ENCODE measurements at regions not wholly inside any gene's neighbourhood (a gene's known extent, or its start where the extent isn't known, plus 50 kb on each side); places are given as distances from the start of the nearest gene placed in this dataset.

- Histone ChIP-seq H3K4me3 (ENCODE audit: insufficient read depth, low read length, poor library complexity, severe bottlenecking) (no peak overlapping the region), H3K27me3 (ENCODE audit: low read length) (no peaks in the 10 kb centered on the region), H3K9me2 (replicated peaks; ENCODE audit: insufficient read depth, low read length) (no peaks in the 10 kb centered on the region), H4K20me1 (ENCODE audit: low read depth, low read length) (no peaks in the 10 kb centered on the region), H3K36me3 (ENCODE audit: low read length) (no peaks in the 10 kb centered on the region), H3K27ac (ENCODE audit: low read depth, low read length) (no peak overlapping the region), H3K79me2 (ENCODE audit: insufficient read depth, low read length) (no peaks in the 10 kb centered on the region), H3F3A (ENCODE audit: insufficient read depth) (no peaks in the 10 kb centered on the region), H3K9me3 (ENCODE audit: insufficient read depth, low read length) (no peaks in the 10 kb centered on the region), H3K9ac (ENCODE audit: low read length) (no peak overlapping the region), H2AFZ (ENCODE audit: low read depth, low read length, severe bottlenecking) (no peak overlapping the region), H3K4me2 (ENCODE audit: low read depth, low read length, poor library complexity, severe bottlenecking) (no peak overlapping the region)
- no peak for TF ChIP-seq EZH2phosphoT487 (conservative IDR thresholded peaks at IDR 0.05; ENCODE audit: low read length)
Measured at GRCh38 chr3:99319450-99319849, 318.9 kb upstream of the COL8A1 start.

DNA sequence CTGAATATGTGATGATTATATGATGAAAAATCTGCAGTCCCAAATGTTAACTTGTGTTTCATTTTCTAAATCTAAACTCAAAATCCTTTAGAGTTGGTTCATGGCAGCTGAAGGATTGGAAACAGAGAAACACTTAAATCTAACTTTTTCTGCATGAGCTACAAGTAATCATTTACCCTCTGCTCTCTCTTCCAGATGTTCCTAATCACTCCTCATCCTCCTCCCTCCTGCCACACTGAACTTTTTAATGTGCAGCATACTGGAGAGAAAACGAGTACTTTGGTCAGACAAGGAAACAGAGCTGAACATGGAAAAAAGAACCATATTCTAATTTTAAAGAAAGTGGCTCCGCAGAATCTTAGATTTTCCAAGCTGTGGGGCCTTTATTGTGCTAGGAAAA is 321.2 kb upstream of the COL8A1 start:
- H3F3A ChIP-seq (ENCODE audit: insufficient read depth): no peaks in the 10 kb centered on the region
- no peak overlapping the region for H3K4me2 ChIP-seq (ENCODE audit: low read depth, low read length, poor library complexity, severe bottlenecking)
- H3K27me3 ChIP-seq (ENCODE audit: low read length): no peaks in the 10 kb centered on the region
- no peaks in the 10 kb centered on the region for H3K79me2 ChIP-seq (ENCODE audit: insufficient read depth, low read length)
- H2AFZ ChIP-seq (ENCODE audit: low read depth, low read length, severe bottlenecking): no peak overlapping the region
- H3K4me3 ChIP-seq (ENCODE audit: insufficient read depth, low read length, poor library complexity, severe bottlenecking): no peak overlapping the region
- H3K9me2 ChIP-seq (replicated peaks; ENCODE audit: insufficient read depth, low read length): no peaks in the 10 kb centered on the region
- no peaks in the 10 kb centered on the region for H4K20me1 ChIP-seq (ENCODE audit: low read depth, low read length)
- H3K36me3 ChIP-seq (ENCODE audit: low read length): no peaks in the 10 kb centered on the region
- no peaks in the 10 kb centered on the region for H3K9me3 ChIP-seq (ENCODE audit: insufficient read depth, low read length)
- no peak overlapping the region for H3K9ac ChIP-seq (ENCODE audit: low read length)
- no peak overlapping the region for H3K27ac ChIP-seq (ENCODE audit: low read depth, low read length)
- TF ChIP-seq EZH2phosphoT487 (conservative IDR thresholded peaks at IDR 0.05; ENCODE audit: low read length): no peak
- no peak for TF ChIP-seq CTCF (IDR thresholded peaks at IDR 0.05; ENCODE audit: insufficient read depth, low read length, poor library complexity, severe bottlenecking)

DNA sequence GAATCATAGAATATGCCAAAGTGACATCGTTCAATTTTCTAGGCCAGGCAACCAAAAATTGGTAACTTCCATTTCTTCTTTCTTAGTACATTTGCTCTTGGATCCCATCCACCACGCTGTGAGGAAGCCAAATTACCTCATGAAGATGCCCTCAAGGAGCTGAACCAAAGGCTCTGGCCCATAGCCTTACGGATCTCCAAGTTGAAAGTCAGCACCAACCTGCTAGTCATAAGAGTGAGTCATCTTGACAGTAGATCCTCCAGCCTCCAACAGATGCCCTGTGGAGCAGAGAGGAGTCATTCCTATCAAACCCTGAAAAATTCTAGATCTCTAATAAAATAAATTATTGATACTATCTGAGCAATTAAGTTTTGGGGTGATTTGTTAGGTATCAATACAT is 322.5 kb upstream of the COL8A1 start:
- H3K4me2 ChIP-seq (ENCODE audit: low read depth, low read length, poor library complexity, severe bottlenecking): no peak overlapping the region
- H3K9ac ChIP-seq (ENCODE audit: low read length): no peak overlapping the region
- no peak overlapping the region for H3K4me3 ChIP-seq (ENCODE audit: insufficient read depth, low read length, poor library complexity, severe bottlenecking)
- no peaks in the 10 kb centered on the region for H3K27me3 ChIP-seq (ENCODE audit: low read length)
- no peak for TF ChIP-seq EZH2phosphoT487 (conservative IDR thresholded peaks at IDR 0.05; ENCODE audit: low read length)
- no peak for TF ChIP-seq CTCF (IDR thresholded peaks at IDR 0.05; ENCODE audit: insufficient read depth, low read length, poor library complexity, severe bottlenecking)
- no peaks in the 10 kb centered on the region for H3F3A ChIP-seq (ENCODE audit: insufficient read depth)
- no peaks in the 10 kb centered on the region for H4K20me1 ChIP-seq (ENCODE audit: low read depth, low read length)
- H2AFZ ChIP-seq (ENCODE audit: low read depth, low read length, severe bottlenecking): no peak overlapping the region
- H3K79me2 ChIP-seq (ENCODE audit: insufficient read depth, low read length): no peaks in the 10 kb centered on the region
- no peaks in the 10 kb centered on the region for H3K9me3 ChIP-seq (ENCODE audit: insufficient read depth, low read length)
- no peaks in the 10 kb centered on the region for H3K36me3 ChIP-seq (ENCODE audit: low read length)
- no peak overlapping the region for H3K27ac ChIP-seq (ENCODE audit: low read depth, low read length)
- no peaks in the 10 kb centered on the region for H3K9me2 ChIP-seq (replicated peaks; ENCODE audit: insufficient read depth, low read length)

DNA sequence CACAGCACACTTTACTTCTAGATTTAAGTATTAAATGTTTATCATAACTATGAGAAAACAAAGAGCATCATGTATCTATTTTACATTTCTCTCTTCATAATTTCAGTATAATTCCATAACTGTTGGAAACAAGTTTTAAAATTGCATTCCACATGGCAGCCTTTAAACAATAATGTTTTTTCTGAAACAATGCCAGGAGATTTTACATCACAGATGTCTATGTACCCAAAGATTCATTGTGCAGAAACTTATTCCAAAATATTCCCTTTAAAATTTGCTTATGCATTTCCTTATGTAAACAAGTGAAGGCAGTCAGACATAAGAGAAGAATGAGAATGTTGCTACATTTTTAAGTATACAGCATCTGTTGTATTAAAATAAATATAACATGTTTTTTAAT is 324.9 kb upstream of the COL8A1 start:
- Histone ChIP-seq H3K79me2 (ENCODE audit: insufficient read depth, low read length) (no peaks in the 10 kb centered on the region), H4K20me1 (ENCODE audit: low read depth, low read length) (no peaks in the 10 kb centered on the region), H3K27ac (ENCODE audit: low read depth, low read length) (no peak overlapping the region), H3K9ac (ENCODE audit: low read length) (no peak overlapping the region), H3K4me2 (ENCODE audit: low read depth, low read length, poor library complexity, severe bottlenecking) (no peak overlapping the region), H2AFZ (ENCODE audit: low read depth, low read length, severe bottlenecking) (no peak overlapping the region), H3K4me3 (ENCODE audit: insufficient read depth, low read length, poor library complexity, severe bottlenecking) (no peak overlapping the region), H3K9me2 (replicated peaks; ENCODE audit: insufficient read depth, low read length) (no peaks in the 10 kb centered on the region), H3K9me3 (ENCODE audit: insufficient read depth, low read length) (no peaks in the 10 kb centered on the region), H3F3A (ENCODE audit: insufficient read depth) (no peaks in the 10 kb centered on the region), H3K36me3 (ENCODE audit: low read length) (no peaks in the 10 kb centered on the region), H3K27me3 (ENCODE audit: low read length) (no peaks in the 10 kb centered on the region)
- TF ChIP-seq EZH2phosphoT487 (conservative IDR thresholded peaks at IDR 0.05; ENCODE audit: low read length): no peak
- no peak for TF ChIP-seq CTCF (IDR thresholded peaks at IDR 0.05; ENCODE audit: insufficient read depth, low read length, poor library complexity, severe bottlenecking)

Measured in SU-DHL-6 (cell line).